GM23338 (cell line): ENCODE measurements at regions not wholly inside any gene's neighbourhood (a gene's known extent, or its start where the extent isn't known, plus 50 kb on each side); places are given as distances from the start of the nearest gene placed in this dataset.

Experiments
- ATAC-seq: fragments of 200-7000 bp; cut with Tn5 transposase; 3 replicates; pipeline ENCODE4 v1.9.1; 2020
- DNase-seq: peaks from one replicate; pipeline ENCODE4 v3.0.0-alpha.2; 2015; ENCODE audit warnings: low spot score
- H2AFZ ChIP-seq: fragments of 200-600 bp; sonication (generic); 2 replicates; pipeline ENCODE4 v1.8.0; 2016; ENCODE audit warnings: antibody characterized with exemption, mild to moderate bottlenecking, moderate library complexity
- H3F3A ChIP-seq: fragments of 200-600 bp; sonication (generic); replicated peaks from 2 replicates; pipeline ENCODE4 v1.8.0; 2017; ENCODE audit warnings: antibody characterized with exemption, mixed run types, low read depth
- H3K27ac ChIP-seq: fragments of 200-600 bp; sonication (generic); 2 replicates; pipeline ENCODE4 v1.6.1; 2016; ENCODE audit warnings: low read depth
- H3K27me3 ChIP-seq: fragments of 200-600 bp; sonication (generic); 2 replicates; pipeline ENCODE4 v1.8.0; 2016; ENCODE audit warnings: mild to moderate bottlenecking, mixed run types, moderate library complexity; ENCODE audit not compliant: insufficient read depth
- H3K36me3 ChIP-seq: fragments of 200-600 bp; sonication (generic); 2 replicates; pipeline ENCODE4 v1.8.0; 2016; ENCODE audit warnings: mild to moderate bottlenecking; ENCODE audit not compliant: insufficient read depth
- H3K4me1 ChIP-seq: fragments of 200-600 bp; sonication (generic); 2 replicates; pipeline ENCODE4 v1.8.0; 2016; ENCODE audit warnings: mild to moderate bottlenecking, moderate library complexity; ENCODE audit not compliant: insufficient read depth
- H3K4me2 ChIP-seq: fragments of 200-600 bp; sonication (generic); 2 replicates; pipeline ENCODE4 v1.7.1; 2017; ENCODE audit warnings: mixed run types
- H3K4me3 ChIP-seq: fragments of 200-600 bp; sonication (generic); 2 replicates; pipeline ENCODE4 v1.6.1; 2016; ENCODE audit warnings: mixed run types
- H3K79me2 ChIP-seq: fragments of 200-600 bp; sonication (generic); replicated peaks from 2 replicates; pipeline ENCODE4 v1.8.0; 2017; ENCODE audit warnings: mild to moderate bottlenecking; ENCODE audit not compliant: insufficient read depth
- H3K9me2 ChIP-seq: fragments of 200-600 bp; sonication (generic); 2 replicates; pipeline ENCODE4 v1.8.0; 2017; ENCODE audit not compliant: insufficient read depth
- H4K20me1 ChIP-seq: fragments of 200-600 bp; sonication (generic); replicated peaks from 2 replicates; pipeline ENCODE4 v1.8.0; 2017; ENCODE audit warnings: mild to moderate bottlenecking; ENCODE audit not compliant: insufficient read depth
- H3K27ac Mint-ChIP-seq: 2 replicates; pipeline ENCODE4 v1.8.0; 2020; ENCODE audit warnings: inconsistent platforms, mild to moderate bottlenecking, moderate library complexity, mixed read lengths
- H3K27me3 Mint-ChIP-seq: 3 replicates; pipeline ENCODE4 v1.8.0; 2022; ENCODE audit warnings: low read depth, mild to moderate bottlenecking, moderate library complexity, mixed read lengths, inconsistent platforms; ENCODE audit not compliant: insufficient read depth, poor library complexity
- H3K36me3 Mint-ChIP-seq: 3 replicates; pipeline ENCODE4 v1.8.0; 2021; ENCODE audit warnings: low read depth, mild to moderate bottlenecking, inconsistent platforms, moderate library complexity, mixed read lengths
- H3K4me1 Mint-ChIP-seq: 3 replicates; pipeline ENCODE4 v1.8.0; 2020; ENCODE audit warnings: mild to moderate bottlenecking, inconsistent platforms, mixed read lengths
- H3K4me3 Mint-ChIP-seq: 3 replicates; pipeline ENCODE4 v1.8.0; 2021; ENCODE audit warnings: moderate library complexity, mild to moderate bottlenecking, inconsistent platforms, mixed read lengths
- H3K9me3 Mint-ChIP-seq: 3 replicates; pipeline ENCODE4 v1.8.0; 2020; ENCODE audit warnings: moderate library complexity, mild to moderate bottlenecking, inconsistent platforms, mixed read lengths
- CREB1 ChIP-seq: fragments of 250-450 bp; sonication (Bioruptor Pico); IDR thresholded peaks from 2 replicates; pipeline ENCODE4 v1.5.0; 2020; ENCODE audit warnings: low read depth, mild to moderate bottlenecking, moderate library complexity
- CTCF ChIP-seq, 2 experiments: fragments of 200-600 bp in 1 of 2; sonication (generic) in 1 of 2; conservative IDR thresholded peaks; 2 replicates each; pipeline versions ENCODE4 v1.5.1 to v1.6.1; 2016 to 2017; ENCODE audit warnings: antibody characterized with exemption in 2 of 2, low read depth in 2 of 2, mild to moderate bottlenecking in 2 of 2, moderate library complexity in 1 of 2
- ETS1 ChIP-seq: IDR thresholded peaks from 2 replicates; pipeline ENCODE4 v1.6.1; 2016; ENCODE audit warnings: antibody characterized with exemption
- EZH2phosphoT487 ChIP-seq: fragments of 200-600 bp; sonication (generic); IDR thresholded peaks from one replicate; pipeline ENCODE4 v1.8.1; 2018; ENCODE audit warnings: antibody characterized with exemption; ENCODE audit not compliant: unreplicated experiment
- JUNB ChIP-seq: IDR thresholded peaks from one replicate; pipeline ENCODE4 v1.6.1; 2016; ENCODE audit warnings: antibody characterized with exemption; ENCODE audit not compliant: unreplicated experiment
- NANOG ChIP-seq: IDR thresholded peaks from 2 replicates; pipeline ENCODE4 v1.6.1; 2016; ENCODE audit warnings: antibody characterized with exemption, borderline replicate concordance
- STAT1 ChIP-seq: IDR thresholded peaks from one replicate; pipeline ENCODE4 v1.6.1; 2016; ENCODE audit warnings: antibody characterized with exemption; ENCODE audit not compliant: unreplicated experiment
- ZNF114 ChIP-seq: fragments of 250-450 bp; sonication (Bioruptor Pico); IDR thresholded peaks from 2 replicates; pipeline ENCODE4 v1.5.0; 2020; ENCODE audit warnings: mild to moderate bottlenecking, moderate library complexity
- ZNF331 ChIP-seq: fragments of 250-450 bp; sonication (Bioruptor Pico); IDR thresholded peaks from 2 replicates; pipeline ENCODE4 v1.5.0; 2020; ENCODE audit warnings: low read depth, mild to moderate bottlenecking, moderate library complexity
- TF ChIP-seq, protein P1 (sequence below): fragments of 250-450 bp; sonication (Bioruptor Pico); IDR thresholded peaks from 2 replicates; pipeline ENCODE4 v1.5.0; 2020; ENCODE audit warnings: mild to moderate bottlenecking, moderate library complexity

DNA sequence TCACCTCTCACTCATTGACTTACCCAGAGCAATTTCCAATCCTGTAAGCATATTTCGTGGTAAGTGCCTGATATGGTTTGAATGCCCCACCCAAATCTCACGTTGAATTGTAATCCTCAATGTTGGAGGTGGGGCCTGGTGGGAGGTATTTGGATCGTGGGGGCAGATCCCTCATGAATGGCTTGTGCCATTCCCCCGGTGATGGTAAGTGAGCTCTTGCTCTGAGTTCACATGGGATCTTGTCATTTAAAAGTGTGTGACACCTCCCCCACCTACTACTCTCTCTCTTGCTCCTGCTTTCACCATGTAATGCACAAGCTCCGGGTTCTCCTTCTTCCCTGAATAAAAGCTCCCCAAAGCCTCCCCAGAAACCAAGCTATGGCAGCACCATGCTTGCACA lies 1165.5 kb downstream of the CDH12 start:
- peaks cover 5% of the 10 kb centered on the region; the same call in 1 of the 3 replicates for H3K4me1 Mint-ChIP-seq
- H3K27ac ChIP-seq, result no peak overlapping the region
- H3K36me3 ChIP-seq, result no peaks in the 10 kb centered on the region
- no peak overlapping the region for H3K4me3 ChIP-seq
- no peaks in the 10 kb centered on the region for H4K20me1 ChIP-seq
- no peaks in the 10 kb centered on the region for H3F3A ChIP-seq
- no peak overlapping the region for H3K4me3 Mint-ChIP-seq
- TF ChIP-seq NANOG, result no peak
- TF ChIP-seq ZNF114 (CRISPR knock-in tag), result no peak
- TF ChIP-seq CREB1 (CRISPR knock-in tag), result no peak
- TF ChIP-seq JUNB, result no peak
- no peaks in the 10 kb centered on the region for H3K79me2 ChIP-seq
- ATAC-seq (no peak), DNase-seq (no peak)
- no peaks in the 10 kb centered on the region for H3K27me3 ChIP-seq
- no peaks in the 10 kb centered on the region for H3K9me3 Mint-ChIP-seq
- H2AFZ ChIP-seq, result no peak overlapping the region
- H3K27ac Mint-ChIP-seq, result no peak overlapping the region
- no peaks in the 10 kb centered on the region for H3K36me3 Mint-ChIP-seq
- H3K4me1 ChIP-seq, result no peaks in the 10 kb centered on the region
- peaks cover 6% of the 10 kb centered on the region; the same call in 1 of the 2 replicates for H3K9me2 ChIP-seq
- H3K27me3 Mint-ChIP-seq, result no peaks in the 10 kb centered on the region
- no peak overlapping the region for H3K4me2 ChIP-seq

DNA sequence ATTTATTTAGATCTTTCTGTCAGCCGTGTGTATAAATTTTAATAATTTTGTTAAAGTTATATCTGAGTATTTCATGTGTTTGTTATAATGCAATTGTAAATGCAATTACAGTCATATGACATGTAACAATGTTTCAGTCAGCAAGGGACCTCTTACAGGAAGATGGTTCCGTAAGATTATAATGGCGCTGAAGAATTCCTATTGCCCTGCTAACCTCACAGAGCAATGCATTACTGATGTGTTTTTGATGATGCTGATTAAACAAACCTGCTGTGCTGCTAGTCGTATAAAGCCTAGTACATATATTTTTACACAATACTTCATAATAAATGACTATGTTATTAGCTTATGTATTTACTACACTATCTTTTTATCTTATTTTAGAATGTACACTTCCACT lies 1166.4 kb downstream of the CDH12 start:
- no peak overlapping the region for H2AFZ ChIP-seq
- no peaks in the 10 kb centered on the region for H4K20me1 ChIP-seq
- no peaks in the 10 kb centered on the region for H3K79me2 ChIP-seq
- no peaks in the 10 kb centered on the region for H3K27me3 Mint-ChIP-seq
- no peak overlapping the region for H3K4me3 Mint-ChIP-seq
- H3K4me2 ChIP-seq, result no peak overlapping the region
- H3K27ac Mint-ChIP-seq, result no peak overlapping the region
- H3K9me3 Mint-ChIP-seq, result no peaks in the 10 kb centered on the region
- H3K36me3 Mint-ChIP-seq, result no peaks in the 10 kb centered on the region
- H3K36me3 ChIP-seq, result no peaks in the 10 kb centered on the region
- H3K4me1 Mint-ChIP-seq, result peaks cover 5% of the 10 kb centered on the region; the same call in 1 of the 3 replicates
- H3K4me1 ChIP-seq, result no peaks in the 10 kb centered on the region
- ATAC-seq, result no peak
- H3F3A ChIP-seq, result no peaks in the 10 kb centered on the region
- no peak for DNase-seq
- peaks cover 6% of the 10 kb centered on the region; the same call in 1 of the 2 replicates for H3K9me2 ChIP-seq
- H3K4me3 ChIP-seq, result no peak overlapping the region
- no peak overlapping the region for H3K27ac ChIP-seq
- H3K27me3 ChIP-seq, result no peaks in the 10 kb centered on the region
- TF ChIP-seq STAT1 (no peak), ZNF331 (no peak), EZH2phosphoT487 (no peak), ETS1 (no peak), NANOG (no peak), CREB1 (CRISPR knock-in tag) (no peak), ZNF114 (CRISPR knock-in tag) (no peak), CTCF (conservative IDR thresholded peaks at IDR 0.05; ENCODE audit: low read depth in 2 of 2) (no peak)
- TF ChIP-seq, protein P1, sequence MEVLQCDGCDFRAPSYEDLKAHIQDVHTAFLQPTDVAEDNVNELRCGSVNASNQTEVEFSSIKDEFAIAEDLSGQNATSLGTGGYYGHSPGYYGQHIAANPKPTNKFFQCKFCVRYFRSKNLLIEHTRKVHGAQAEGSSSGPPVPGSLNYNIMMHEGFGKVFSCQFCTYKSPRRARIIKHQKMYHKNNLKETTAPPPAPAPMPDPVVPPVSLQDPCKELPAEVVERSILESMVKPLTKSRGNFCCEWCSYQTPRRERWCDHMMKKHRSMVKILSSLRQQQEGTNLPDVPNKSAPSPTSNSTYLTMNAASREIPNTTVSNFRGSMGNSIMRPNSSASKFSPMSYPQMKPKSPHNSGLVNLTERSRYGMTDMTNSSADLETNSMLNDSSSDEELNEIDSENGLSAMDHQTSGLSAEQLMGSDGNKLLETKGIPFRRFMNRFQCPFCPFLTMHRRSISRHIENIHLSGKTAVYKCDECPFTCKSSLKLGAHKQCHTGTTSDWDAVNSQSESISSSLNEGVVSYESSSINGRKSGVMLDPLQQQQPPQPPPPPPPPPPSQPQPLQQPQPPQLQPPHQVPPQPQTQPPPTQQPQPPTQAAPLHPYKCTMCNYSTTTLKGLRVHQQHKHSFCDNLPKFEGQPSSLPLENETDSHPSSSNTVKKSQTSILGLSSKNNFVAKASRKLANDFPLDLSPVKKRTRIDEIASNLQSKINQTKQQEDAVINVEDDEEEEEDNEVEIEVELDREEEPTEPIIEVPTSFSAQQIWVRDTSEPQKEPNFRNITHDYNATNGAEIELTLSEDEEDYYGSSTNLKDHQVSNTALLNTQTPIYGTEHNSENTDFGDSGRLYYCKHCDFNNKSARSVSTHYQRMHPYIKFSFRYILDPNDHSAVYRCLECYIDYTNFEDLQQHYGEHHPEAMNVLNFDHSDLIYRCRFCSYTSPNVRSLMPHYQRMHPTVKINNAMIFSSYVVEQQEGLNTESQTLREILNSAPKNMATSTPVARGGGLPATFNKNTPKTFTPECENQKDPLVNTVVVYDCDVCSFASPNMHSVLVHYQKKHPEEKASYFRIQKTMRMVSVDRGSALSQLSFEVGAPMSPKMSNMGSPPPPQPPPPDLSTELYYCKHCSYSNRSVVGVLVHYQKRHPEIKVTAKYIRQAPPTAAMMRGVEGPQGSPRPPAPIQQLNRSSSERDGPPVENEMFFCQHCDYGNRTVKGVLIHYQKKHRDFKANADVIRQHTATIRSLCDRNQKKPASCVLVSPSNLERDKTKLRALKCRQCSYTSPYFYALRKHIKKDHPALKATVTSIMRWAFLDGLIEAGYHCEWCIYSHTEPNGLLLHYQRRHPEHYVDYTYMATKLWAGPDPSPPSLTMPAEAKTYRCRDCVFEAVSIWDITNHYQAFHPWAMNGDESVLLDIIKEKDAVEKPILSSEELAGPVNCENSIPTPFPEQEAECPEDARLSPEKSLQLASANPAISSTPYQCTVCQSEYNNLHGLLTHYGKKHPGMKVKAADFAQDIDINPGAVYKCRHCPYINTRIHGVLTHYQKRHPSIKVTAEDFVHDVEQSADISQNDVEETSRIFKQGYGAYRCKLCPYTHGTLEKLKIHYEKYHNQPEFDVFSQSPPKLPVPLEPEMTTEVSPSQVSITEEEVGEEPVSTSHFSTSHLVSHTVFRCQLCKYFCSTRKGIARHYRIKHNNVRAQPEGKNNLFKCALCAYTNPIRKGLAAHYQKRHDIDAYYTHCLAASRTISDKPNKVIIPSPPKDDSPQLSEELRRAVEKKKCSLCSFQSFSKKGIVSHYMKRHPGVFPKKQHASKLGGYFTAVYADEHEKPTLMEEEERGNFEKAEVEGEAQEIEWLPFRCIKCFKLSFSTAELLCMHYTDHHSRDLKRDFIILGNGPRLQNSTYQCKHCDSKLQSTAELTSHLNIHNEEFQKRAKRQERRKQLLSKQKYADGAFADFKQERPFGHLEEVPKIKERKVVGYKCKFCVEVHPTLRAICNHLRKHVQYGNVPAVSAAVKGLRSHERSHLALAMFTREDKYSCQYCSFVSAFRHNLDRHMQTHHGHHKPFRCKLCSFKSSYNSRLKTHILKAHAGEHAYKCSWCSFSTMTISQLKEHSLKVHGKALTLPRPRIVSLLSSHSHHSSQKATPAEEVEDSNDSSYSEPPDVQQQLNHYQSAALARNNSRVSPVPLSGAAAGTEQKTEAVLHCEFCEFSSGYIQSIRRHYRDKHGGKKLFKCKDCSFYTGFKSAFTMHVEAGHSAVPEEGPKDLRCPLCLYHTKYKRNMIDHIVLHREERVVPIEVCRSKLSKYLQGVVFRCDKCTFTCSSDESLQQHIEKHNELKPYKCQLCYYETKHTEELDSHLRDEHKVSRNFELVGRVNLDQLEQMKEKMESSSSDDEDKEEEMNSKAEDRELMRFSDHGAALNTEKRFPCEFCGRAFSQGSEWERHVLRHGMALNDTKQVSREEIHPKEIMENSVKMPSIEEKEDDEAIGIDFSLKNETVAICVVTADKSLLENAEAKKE (CRISPR knock-in tag), result no peak
